ENCODE measurements at regions not wholly inside any gene's neighbourhood (a gene's known extent, or its start where the extent isn't known, plus 50 kb on each side); places are given as distances from the start of the nearest gene placed in this dataset.

DNA sequence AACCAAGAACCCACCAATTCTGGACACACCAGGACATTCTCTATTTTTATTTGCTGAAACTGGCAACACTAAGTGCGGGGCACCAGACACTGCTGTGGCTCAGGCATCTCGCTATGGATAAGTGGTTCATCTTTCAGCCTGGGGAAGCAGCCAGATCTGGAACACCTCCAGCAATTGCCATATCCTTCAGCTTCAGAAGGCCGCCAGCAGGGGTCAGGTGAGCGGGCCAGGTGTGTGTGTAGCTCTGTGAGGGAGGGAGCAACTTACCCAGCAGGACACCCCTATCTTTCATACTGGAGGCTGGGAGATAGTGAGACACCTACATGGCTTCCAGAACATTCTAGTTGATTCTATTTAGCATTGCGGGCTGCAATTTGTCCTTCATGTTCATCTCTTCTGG lies 57.0 kb upstream of the GBA3 start:
- no peak overlapping the region for H4K91ac ChIP-seq (replicated peaks; ENCODE audit: insufficient read length, low read length)
- no peak overlapping the region for H3K18ac ChIP-seq (ENCODE audit: extremely low read depth, low read length)
- TF ChIP-seq ASH2L (IDR thresholded peaks at IDR 0.05; ENCODE audit: low read length) (no peak), RAD21 (IDR thresholded peaks at IDR 0.05 in 1 of 2, conservative IDR thresholded peaks at IDR 0.05 in 1 of 2; ENCODE audit: low read depth in 2 of 2, low read length in 2 of 2) (0 out of 4 replicates have a peak, but pooled peaks of 1 of the 2 experiments have one; percentile 5)
- TF ChIP-seq, protein P1, sequence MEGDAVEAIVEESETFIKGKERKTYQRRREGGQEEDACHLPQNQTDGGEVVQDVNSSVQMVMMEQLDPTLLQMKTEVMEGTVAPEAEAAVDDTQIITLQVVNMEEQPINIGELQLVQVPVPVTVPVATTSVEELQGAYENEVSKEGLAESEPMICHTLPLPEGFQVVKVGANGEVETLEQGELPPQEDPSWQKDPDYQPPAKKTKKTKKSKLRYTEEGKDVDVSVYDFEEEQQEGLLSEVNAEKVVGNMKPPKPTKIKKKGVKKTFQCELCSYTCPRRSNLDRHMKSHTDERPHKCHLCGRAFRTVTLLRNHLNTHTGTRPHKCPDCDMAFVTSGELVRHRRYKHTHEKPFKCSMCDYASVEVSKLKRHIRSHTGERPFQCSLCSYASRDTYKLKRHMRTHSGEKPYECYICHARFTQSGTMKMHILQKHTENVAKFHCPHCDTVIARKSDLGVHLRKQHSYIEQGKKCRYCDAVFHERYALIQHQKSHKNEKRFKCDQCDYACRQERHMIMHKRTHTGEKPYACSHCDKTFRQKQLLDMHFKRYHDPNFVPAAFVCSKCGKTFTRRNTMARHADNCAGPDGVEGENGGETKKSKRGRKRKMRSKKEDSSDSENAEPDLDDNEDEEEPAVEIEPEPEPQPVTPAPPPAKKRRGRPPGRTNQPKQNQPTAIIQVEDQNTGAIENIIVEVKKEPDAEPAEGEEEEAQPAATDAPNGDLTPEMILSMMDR (IDR thresholded peaks at IDR 0.05; ENCODE audit: control extremely low read depth in 1 of 3, insufficient read depth in 1 of 3, low read depth in 1 of 3, low read length in 3 of 3), result peak; percentile 11 to 34 (median 16); a peak in 3 of 4 replicates
- ChIA-PET POLR2A (ENCODE audit: partially characterized antibody) (no interaction called here), CTCF (ENCODE audit: partially characterized antibody) (interaction anchor here (1.0 to 1.7 kb wide), 2 partner anchors 9 to 11 kb away, joined by 4 to 8 read pairs; no protein-coding TSS in a partner anchor)
- no peak overlapping the region for H3K4me2 ChIP-seq (ENCODE audit: insufficient read depth in 1 of 2, low read depth in 2 of 2, low read length in 2 of 2)
- H3K14ac ChIP-seq (ENCODE audit: insufficient read length), result no peak overlapping the region
- H3K23me2 ChIP-seq (ENCODE audit: low read depth, low read length), result no peaks in the 10 kb centered on the region
- 94% methylated on average over 5 of the region's 5 CpGs; no CpG with 5 or more reads in 1 of the 2 experiments for WGBS, 2 experiments (ENCODE audit: extremely low coverage in 1 of 2, insufficient coverage in 1 of 2, insufficient read length in 1 of 2, insufficient replicate concordance in 2 of 2, low coverage in 1 of 2, low lambda C conversion rate in 2 of 2, missing lambda C conversion rate in 1 of 2)
- H2AFZ ChIP-seq (ENCODE audit: low read length), result no peak overlapping the region
- no peak overlapping the region for H3K23ac ChIP-seq (ENCODE audit: insufficient read length)
- H3K79me2 ChIP-seq (ENCODE audit: control insufficient read depth in 1 of 2, insufficient read depth in 2 of 2, low read length in 2 of 2), result no peaks in the 10 kb centered on the region
- peaks cover 0 to 6% (median 0%) of the 10 kb centered on the region in 4 experiments; a peak in 2 of 8 replicates for H3K36me3 ChIP-seq (ENCODE audit: control insufficient read depth in 2 of 4, insufficient read depth in 4 of 4, low read length in 3 of 4)
- no peak overlapping the region for H2BK12ac ChIP-seq (ENCODE audit: low read depth, low read length)
- H3K4me1 ChIP-seq (replicated peaks in 1 of 4; ENCODE audit: control insufficient read depth in 3 of 4, insufficient read depth in 4 of 4, low read length in 3 of 4), result no peaks in the 10 kb centered on the region
- no peak overlapping the region for H4K5ac ChIP-seq (ENCODE audit: insufficient read length, low read depth, low read length)
- H3K9me3 ChIP-seq (ENCODE audit: insufficient read depth in 2 of 2, low read depth in 1 of 2, low read length in 1 of 2), result peaks cover 7% of the 10 kb centered on the region in 2 experiments; a peak in 3 of 4 replicates
- H2BK15ac ChIP-seq (ENCODE audit: low read length), result no peak overlapping the region
- no peak overlapping the region for H3K4me3 ChIP-seq (ENCODE audit: extremely low read depth in 1 of 4, insufficient read depth in 2 of 4, low read depth in 3 of 4, low read length in 4 of 4)
- no peaks in the 10 kb centered on the region for H4K20me1 ChIP-seq (replicated peaks in 1 of 2; ENCODE audit: control insufficient read depth in 1 of 2, insufficient read depth in 2 of 2, low read length in 2 of 2)
- DNase-seq (ENCODE audit: low read depth in 1 of 2, low spot score in 2 of 2) (no peak), FAIRE-seq (no peak)
- no peak overlapping the region for H4K8ac ChIP-seq (ENCODE audit: extremely low read depth, insufficient read depth, low read length)
- no peak overlapping the region for H3K27ac ChIP-seq (ENCODE audit: low read depth, low read length)
- H2BK20ac ChIP-seq (ENCODE audit: low read length), result no peak overlapping the region
- no peaks in the 10 kb centered on the region for H3K79me1 ChIP-seq (ENCODE audit: low read depth, low read length)
- H2BK120ac ChIP-seq (replicated peaks; ENCODE audit: low read depth, low read length), result no peak overlapping the region
- H3K56ac ChIP-seq (replicated peaks; ENCODE audit: insufficient read length, low read depth, low read length), result no peak overlapping the region
- H2AK5ac ChIP-seq (ENCODE audit: low read depth, low read length), result no peak overlapping the region
- H2BK5ac ChIP-seq (ENCODE audit: low read depth, low read length), result no peak overlapping the region
- H3K4ac ChIP-seq (replicated peaks; ENCODE audit: insufficient read length, low read depth, low read length), result no peak overlapping the region
- no peak overlapping the region for H3K9ac ChIP-seq (replicated peaks in 1 of 4; ENCODE audit: extremely low read depth in 1 of 4, low read depth in 3 of 4, low read length in 3 of 4)
- no peaks in the 10 kb centered on the region for H3K27me3 ChIP-seq (replicated peaks in 1 of 4; ENCODE audit: control insufficient read depth in 3 of 4, extremely low read depth in 1 of 4, insufficient read depth in 3 of 4, low read length in 3 of 4)

Data from H1 (cell line).